Adrenal gland (tissue), 9 donors: ENCODE measurements at regions not wholly inside any gene's neighbourhood (a gene's known extent, or its start where the extent isn't known, plus 50 kb on each side); places are given as distances from the start of the nearest gene placed in this dataset.

Experiments used
- DNase-seq, 7 donors: peaks; one replicate each; pipeline ENCODE4 v3.0.0-alpha.2; 2019 to 2020
- H3K27ac ChIP-seq, 5 donors: fragments of 200-600 bp; sonication (generic) in 4 of 5; 1 replicate in 3 of 5; 2 replicates in 2 of 5; pipeline versions ENCODE4 v1.5.1 to v1.8.0; 2016 to 2020; ENCODE audit warnings: mild to moderate bottlenecking in 1 of 5
- H3K27me3 ChIP-seq: fragments of 200-600 bp; 2 replicates; pipeline ENCODE4 v1.8.0; 2021
- H3K36me3 ChIP-seq, 2 donors: fragments of 200-600 bp; replicated peaks in 1 of 2; 1 replicate in 1 of 2; 2 replicates in 1 of 2; pipeline versions ENCODE4 v1.5.1 to v1.8.0; 2018 to 2022
- H3K4me1 ChIP-seq, 2 donors: fragments of 200-600 bp; replicated peaks in 1 of 2; 1 replicate in 1 of 2; 2 replicates in 1 of 2; pipeline versions ENCODE4 v1.5.1 to v1.8.0; 2018 to 2021
- H3K4me3 ChIP-seq, 4 donors: fragments of 200-600 bp; sonication (generic) in 3 of 4; one replicate each; pipeline ENCODE4 v1.5.1; 2016 to 2018
- H3K9me3 ChIP-seq, 3 donors: fragments of 200-600 bp; sonication (generic) in 1 of 3; replicated peaks in 1 of 3; 1 replicate in 2 of 3; 2 replicates in 1 of 3; pipeline versions ENCODE4 v1.5.1 to v1.8.0; 2016 to 2021
- POLR2A ChIP-seq, 2 donors: fragments of 450-650 bp; IDR thresholded peaks; one replicate each; pipeline ENCODE4 v1.6.1; 2017; ENCODE audit warnings: antibody characterized with exemption in 2 of 2, mild to moderate bottlenecking in 2 of 2, moderate library complexity in 1 of 2
- WGBS, 4 donors: extraction: QIAGEN DNeasy Blood & Tissue Kit in 2 of 4; methylation state at CpG; one replicate each; pipeline versions ENCODE4 v1.1.5 to v1.1.7; 2013 to 2017; 5-methylcytosine and 5-hydroxymethylcytosine counted together
- intact Hi-C, 2 donors: fragments of 100-400 bp; cut with DNase I; formaldehyde crosslinking; loops; one replicate each; pipeline versions ENCODE4 v1.14.1 to v1.15.0; 2022 to 2023
- TF ChIP-seq, protein P1 (sequence below), 6 experiments: fragments of 450-650 bp in 4 of 6; fragments of 200-600 bp in 2 of 6; sonication (generic) in 1 of 6; IDR thresholded peaks; 1 replicate in 5 of 6; 2 replicates in 1 of 6; pipeline versions ENCODE4 v1.5.1 to v1.8.0; 2016 to 2021; ENCODE audit warnings: antibody characterized with exemption in 6 of 6, mild to moderate bottlenecking in 2 of 6, moderate library complexity in 1 of 6
- donor health status: healthy with polysubstance abuse.
- donor health status: Bipolar disorder and iron deficiency.
- donor health status: DM: yes; HTN: yes; CAD: no.
- donor health status: DM: no; HTN: no; CAD: no.
- donor health status: DM: no; HTN: no; CAD: no.

DNA sequence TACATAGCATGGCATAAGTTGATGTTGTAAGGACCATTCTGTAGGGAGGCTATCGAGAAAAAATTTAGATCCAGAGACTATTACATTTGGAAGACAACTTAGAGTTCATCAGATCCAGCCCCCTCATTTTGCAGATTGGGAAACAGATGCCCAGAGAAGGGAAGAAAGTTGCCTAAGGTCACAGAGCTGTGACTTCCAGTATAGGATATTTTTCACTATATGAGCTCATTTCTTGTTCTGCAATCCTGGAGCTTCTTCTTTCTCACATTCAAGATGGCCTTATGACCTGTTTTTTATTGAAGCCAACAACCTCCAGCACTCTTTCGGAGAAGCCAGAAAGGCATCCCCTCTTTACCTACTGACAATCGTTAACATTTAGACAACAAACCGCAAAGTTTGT is 421.8 kb upstream of the PLXNA2 start:
- TF ChIP-seq, protein P1, sequence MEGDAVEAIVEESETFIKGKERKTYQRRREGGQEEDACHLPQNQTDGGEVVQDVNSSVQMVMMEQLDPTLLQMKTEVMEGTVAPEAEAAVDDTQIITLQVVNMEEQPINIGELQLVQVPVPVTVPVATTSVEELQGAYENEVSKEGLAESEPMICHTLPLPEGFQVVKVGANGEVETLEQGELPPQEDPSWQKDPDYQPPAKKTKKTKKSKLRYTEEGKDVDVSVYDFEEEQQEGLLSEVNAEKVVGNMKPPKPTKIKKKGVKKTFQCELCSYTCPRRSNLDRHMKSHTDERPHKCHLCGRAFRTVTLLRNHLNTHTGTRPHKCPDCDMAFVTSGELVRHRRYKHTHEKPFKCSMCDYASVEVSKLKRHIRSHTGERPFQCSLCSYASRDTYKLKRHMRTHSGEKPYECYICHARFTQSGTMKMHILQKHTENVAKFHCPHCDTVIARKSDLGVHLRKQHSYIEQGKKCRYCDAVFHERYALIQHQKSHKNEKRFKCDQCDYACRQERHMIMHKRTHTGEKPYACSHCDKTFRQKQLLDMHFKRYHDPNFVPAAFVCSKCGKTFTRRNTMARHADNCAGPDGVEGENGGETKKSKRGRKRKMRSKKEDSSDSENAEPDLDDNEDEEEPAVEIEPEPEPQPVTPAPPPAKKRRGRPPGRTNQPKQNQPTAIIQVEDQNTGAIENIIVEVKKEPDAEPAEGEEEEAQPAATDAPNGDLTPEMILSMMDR (IDR thresholded peaks at IDR 0.05), result no peak
- no peak for TF ChIP-seq POLR2A (IDR thresholded peaks at IDR 0.05)
- Histone ChIP-seq H3K36me3 (no peaks in the 10 kb centered on the region), H3K27me3 (no peaks in the 10 kb centered on the region), H3K9me3 (no peaks in the 10 kb centered on the region), H3K4me3 (no peak overlapping the region), H3K27ac (no peak overlapping the region), H3K4me1 (no peaks in the 10 kb centered on the region)
- intact Hi-C loops, result no loop called here
- DNase-seq, result no peak
- WGBS, 4 donors, result 83 to 92% (median 87%) methylated on average over 4 of the region's 4 CpGs

DNA sequence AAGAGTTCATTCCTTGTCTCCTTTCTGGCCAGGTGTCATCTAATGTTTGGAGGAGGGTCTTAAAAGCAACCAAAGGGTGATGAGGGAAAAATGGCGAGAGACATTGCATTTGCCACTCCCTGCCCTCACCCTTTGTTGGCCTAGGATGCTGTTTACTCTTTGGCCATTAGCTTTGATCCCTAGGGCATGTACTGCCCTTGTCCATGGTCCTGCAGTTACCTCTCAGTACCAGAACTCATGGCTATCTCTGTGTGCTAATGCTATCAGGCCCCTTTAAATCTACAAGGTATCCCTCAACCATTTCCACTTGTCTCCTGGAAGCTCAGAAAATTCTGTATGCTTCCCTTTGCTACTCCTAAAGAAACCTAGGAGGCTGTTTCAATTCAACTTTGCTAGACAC is 424.8 kb upstream of the PLXNA2 start:
- Histone ChIP-seq H3K9me3 (no peaks in the 10 kb centered on the region), H3K4me3 (no peak overlapping the region), H3K27ac (no peak overlapping the region), H3K27me3 (no peaks in the 10 kb centered on the region), H3K4me1 (no peaks in the 10 kb centered on the region), H3K36me3 (no peaks in the 10 kb centered on the region)
- DNase-seq, result no peak
- intact Hi-C loops, result no loop called here
- TF ChIP-seq, protein P1 (IDR thresholded peaks at IDR 0.05), result no peak
- TF ChIP-seq POLR2A (IDR thresholded peaks at IDR 0.05), result no peak
- 57 to 65% (median 59%) methylated on average over 1 of the region's 1 CpG for WGBS, 4 donors

DNA sequence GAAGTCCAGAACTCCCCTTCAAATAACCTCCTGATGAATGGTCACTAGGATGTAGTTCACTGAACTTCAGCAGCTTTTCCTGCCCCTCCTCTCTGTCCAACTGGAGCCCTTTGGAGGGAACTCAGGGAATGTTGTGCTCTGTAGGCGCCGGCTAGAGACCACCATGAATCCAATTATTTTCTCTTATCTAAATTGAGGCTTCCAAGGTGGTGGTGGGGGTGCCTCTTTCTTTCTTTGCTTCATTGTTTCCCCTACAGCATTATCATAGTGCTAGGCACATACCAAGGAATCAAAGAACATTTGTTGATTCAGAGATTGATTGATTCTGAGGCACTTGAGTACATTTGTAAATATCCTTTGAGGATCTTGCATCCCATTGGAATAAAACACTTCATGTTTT is 426.6 kb upstream of the PLXNA2 start:
- H3K27me3 ChIP-seq, result no peaks in the 10 kb centered on the region
- TF ChIP-seq, protein P1 (IDR thresholded peaks at IDR 0.05), result no peak
- no peak for TF ChIP-seq POLR2A (IDR thresholded peaks at IDR 0.05)
- H3K36me3 ChIP-seq, result no peaks in the 10 kb centered on the region
- intact Hi-C loops, result no loop called here
- no peak for DNase-seq
- no peak overlapping the region for H3K27ac ChIP-seq
- WGBS, 4 donors, result 75 to 90% (median 85%) methylated on average over 2 of the region's 2 CpGs
- no peaks in the 10 kb centered on the region for H3K4me1 ChIP-seq
- H3K9me3 ChIP-seq, result no peaks in the 10 kb centered on the region
- no peak overlapping the region for H3K4me3 ChIP-seq

DNA sequence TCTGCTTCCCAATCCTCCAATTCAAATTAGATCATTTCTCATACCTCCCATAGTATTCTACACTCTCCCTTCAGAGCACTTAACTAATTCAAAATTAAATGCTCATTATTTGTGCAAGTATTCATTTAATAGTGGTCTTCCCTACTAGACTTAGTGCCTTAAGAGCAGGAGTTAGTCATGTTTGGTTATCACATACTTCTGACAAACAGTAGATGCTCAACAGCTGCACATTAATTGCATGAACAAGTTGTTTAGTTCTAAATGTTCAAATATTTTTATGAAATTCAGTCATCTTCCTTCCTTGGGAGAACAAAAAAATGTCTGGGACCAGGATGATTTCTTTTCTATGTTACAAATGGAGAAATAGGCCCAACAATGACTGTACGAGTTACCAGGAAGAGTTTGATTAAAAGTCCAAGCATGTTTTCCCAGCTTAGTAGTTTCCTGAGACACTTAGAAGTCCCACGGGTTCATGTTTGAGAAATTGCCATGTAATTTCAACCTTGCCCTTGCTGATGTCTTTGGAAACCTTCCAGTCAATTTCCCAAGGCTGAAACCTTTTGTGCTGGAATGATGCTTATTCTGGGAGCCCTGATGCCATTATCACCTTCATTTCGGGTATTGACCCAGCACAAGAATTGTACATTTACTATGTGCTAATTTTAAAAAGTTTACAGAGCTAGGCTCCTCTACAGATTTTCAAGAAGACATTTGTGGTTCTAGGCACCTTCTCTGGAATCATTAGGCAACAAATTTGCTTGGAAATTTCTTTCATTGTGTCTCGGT is 437.9 kb upstream of the PLXNA2 start:
- no peak overlapping the region for H3K4me3 ChIP-seq
- 23 to 39% (median 28%) methylated on average over 4 of the region's 4 CpGs for WGBS, 4 donors
- H3K4me1 ChIP-seq, result no peaks in the 10 kb centered on the region
- TF ChIP-seq, protein P1 (IDR thresholded peaks at IDR 0.05), result no peak
- no peak for TF ChIP-seq POLR2A (IDR thresholded peaks at IDR 0.05)
- no peak for DNase-seq
- no peaks in the 10 kb centered on the region for H3K27me3 ChIP-seq
- no peak overlapping the region for H3K27ac ChIP-seq
- intact Hi-C loops, result no loop called here
- H3K9me3 ChIP-seq, result no peaks in the 10 kb centered on the region
- no peaks in the 10 kb centered on the region for H3K36me3 ChIP-seq
